AG04449 (cell line): ENCODE measurements at regions not wholly inside any gene's neighbourhood (a gene's known extent, or its start where the extent isn't known, plus 50 kb on each side); places are given as distances from the start of the nearest gene placed in this dataset.
"Not testable (repeated sequence)": the region's sequence is repeated elsewhere in the genome, so short reads cannot be mapped to it uniquely, and the experiment has no call there.

Source experiments
- CTCF ChIA-PET: fragments of 350-600 bp; formaldehyde crosslinking; extraction: SDS; loops from one replicate; lab custom pipeline; 2021; ENCODE audit warnings: antibody characterized with exemption; lab: Yijun Ruan, JAX
- POLR2A ChIA-PET: fragments of 400-600, 350-600 bp; formaldehyde crosslinking; extraction: SDS; loops from one replicate; lab custom pipeline; 2020; ENCODE audit warnings: antibody characterized with exemption, inconsistent platforms; lab: Yijun Ruan, JAX
- DNase-seq: peaks from one replicate; pipeline ENCODE4 v3.0.0-alpha.2; 2010; ENCODE audit warnings: low read depth, low spot score
- H3K4me3 ChIP-seq: 2 replicates; pipeline ENCODE4 v1.5.1; 2011; ENCODE audit warnings: low read depth, mild to moderate bottlenecking, control low read depth, low read length

DNA sequence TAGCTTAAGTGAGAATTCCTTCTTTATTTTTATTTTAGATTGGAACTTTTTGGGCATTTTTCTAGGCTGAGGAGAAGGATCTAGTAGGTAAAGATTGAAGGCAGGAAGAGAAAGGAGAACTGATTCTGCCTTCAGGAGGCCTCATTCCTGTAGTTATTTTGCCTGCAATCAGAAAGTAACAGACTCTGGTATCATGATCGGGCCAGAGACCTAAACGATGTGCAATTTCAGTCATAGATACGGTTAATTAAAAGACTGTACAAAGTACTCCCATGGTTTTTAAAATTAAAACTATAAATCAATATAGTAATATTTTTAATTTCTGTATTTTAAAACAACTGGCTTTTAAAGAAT lies 54.7 kb upstream of the NOTCH2NLA start:
- CTCF ChIA-PET, DNase-seq, H3K4me3 ChIP-seq, POLR2A ChIA-PET: not testable (repeated sequence)

GRCh38 chr1:146282807-146283526 lies 54.1 kb upstream of the NOTCH2NLA start:
- H3K4me3 ChIP-seq, CTCF ChIA-PET, POLR2A ChIA-PET, DNase-seq: not testable (repeated sequence)

DNA sequence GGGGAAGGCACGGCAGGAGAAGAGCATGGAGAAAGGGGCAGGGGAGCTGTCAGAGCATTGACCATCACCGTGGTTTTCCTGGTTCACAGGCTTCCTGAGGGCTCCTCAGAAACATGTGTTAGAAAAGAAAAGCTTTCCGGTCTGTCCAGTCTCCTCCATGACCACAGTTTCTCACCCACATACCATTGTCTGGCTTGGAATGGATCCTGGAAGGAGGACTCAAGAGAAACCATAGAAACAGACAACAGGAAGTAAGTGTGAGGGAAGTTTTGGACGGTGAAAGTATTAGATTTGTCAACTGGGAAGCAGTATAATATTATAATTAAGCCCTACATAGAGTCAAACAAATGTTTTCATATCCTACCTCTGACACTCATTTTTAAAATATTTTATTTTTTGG lies 52.7 kb upstream of the NOTCH2NLA start:
- DNase-seq, POLR2A ChIA-PET, CTCF ChIA-PET, H3K4me3 ChIP-seq: not testable (repeated sequence)

DNA sequence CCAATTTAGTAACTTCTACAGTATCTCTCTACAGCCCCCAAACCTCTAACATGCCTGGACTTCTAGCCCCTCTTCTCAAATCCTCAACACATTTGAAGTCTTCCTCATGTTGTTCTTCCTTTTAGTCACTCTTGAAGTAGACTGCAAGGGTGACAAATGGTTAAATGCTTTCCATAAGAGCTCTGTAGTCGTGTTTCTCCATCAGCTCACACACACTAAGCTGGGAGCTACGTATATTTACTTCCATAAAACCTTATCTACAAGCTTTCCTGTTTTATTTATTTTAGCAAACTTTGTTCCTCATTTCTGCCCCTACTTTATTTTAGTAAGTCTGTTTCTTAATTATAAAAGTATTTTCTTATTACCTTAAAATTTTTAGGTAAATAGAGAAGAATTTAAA lies 49.9 kb upstream of the NOTCH2NLA start:
- CTCF ChIA-PET, POLR2A ChIA-PET, DNase-seq, H3K4me3 ChIP-seq: not testable (repeated sequence)
